MCF 10A (cell line): ENCODE measurements at regions not wholly inside any gene's neighbourhood (a gene's known extent, or its start where the extent isn't known, plus 50 kb on each side); places are given as distances from the start of the nearest gene placed in this dataset.

Experiments
- BruUV-seq: library from RNA; stranded (reverse); fragments of 400-500 nt; replicated peaks from 2 replicates; lab custom pipeline; 2021; lab: Mats Ljungman, UMichigan
- CTCF ChIA-PET: fragments of 300-600 bp; sonication (Branson Sonifier 250); formaldehyde crosslinking; extraction: SDS; loops from one replicate; lab custom pipeline; 2021; ENCODE audit warnings: antibody characterized with exemption, inconsistent platforms; lab: Yijun Ruan, JAX
- POLR2A ChIA-PET: fragments of 300-600, 350-650 bp; sonication (Branson Sonifier 250); formaldehyde crosslinking; extraction: SDS; loops from one replicate; lab custom pipeline; 2020; ENCODE audit warnings: antibody characterized with exemption, inconsistent platforms; lab: Yijun Ruan, JAX
- DNase-seq: peaks from one replicate; pipeline ENCODE4 v3.0.0-alpha.2; 2018; ENCODE audit not compliant: unreplicated experiment
- H3K27ac Mint-ChIP-seq: one replicate; pipeline ENCODE4 v1.8.0; 2022; ENCODE audit warnings: mild to moderate bottlenecking, low read depth, mixed read lengths; ENCODE audit not compliant: unreplicated experiment
- H3K27me3 Mint-ChIP-seq: one replicate; pipeline ENCODE4 v1.8.0; 2022; ENCODE audit warnings: mixed read lengths; ENCODE audit not compliant: insufficient read depth, unreplicated experiment
- H3K36me3 Mint-ChIP-seq: one replicate; pipeline ENCODE4 v1.8.0; 2022; ENCODE audit warnings: mild to moderate bottlenecking, moderate library complexity, mixed read lengths; ENCODE audit not compliant: insufficient read depth, unreplicated experiment
- H3K4me1 Mint-ChIP-seq: one replicate; pipeline ENCODE4 v1.8.0; 2022; ENCODE audit warnings: mixed read lengths; ENCODE audit not compliant: insufficient read depth, unreplicated experiment
- H3K4me3 Mint-ChIP-seq: one replicate; pipeline ENCODE4 v1.8.0; 2022; ENCODE audit warnings: mild to moderate bottlenecking, moderate library complexity, mixed read lengths; ENCODE audit not compliant: unreplicated experiment
- H3K9me3 Mint-ChIP-seq: one replicate; pipeline ENCODE4 v1.8.0; 2022; ENCODE audit warnings: mixed read lengths; ENCODE audit not compliant: unreplicated experiment
- intact Hi-C: fragments of 100-400 bp; cut with micrococcal nuclease; formaldehyde crosslinking; loops from 2 replicates; pipeline ENCODE4 v1.14.1; 2022
- TF ChIP-seq, protein P1 (sequence below): fragments of 200-600 bp; IDR thresholded peaks from one replicate; pipeline ENCODE4 v1.8.0; 2022; ENCODE audit warnings: antibody characterized with exemption, mild to moderate bottlenecking; ENCODE audit not compliant: unreplicated experiment

- Mint-ChIP-seq H3K4me1 (no peaks in the 10 kb centered on the region), H3K27me3 (peaks cover 21% of the 10 kb centered on the region), H3K36me3 (no peaks in the 10 kb centered on the region), H3K9me3 (peaks cover 8% of the 10 kb centered on the region), H3K4me3 (no peak overlapping the region), H3K27ac (no peak overlapping the region)
- POLR2A ChIA-PET: no interaction called here
- BruUV-seq: no TSS peak
- TF ChIP-seq, protein P1, sequence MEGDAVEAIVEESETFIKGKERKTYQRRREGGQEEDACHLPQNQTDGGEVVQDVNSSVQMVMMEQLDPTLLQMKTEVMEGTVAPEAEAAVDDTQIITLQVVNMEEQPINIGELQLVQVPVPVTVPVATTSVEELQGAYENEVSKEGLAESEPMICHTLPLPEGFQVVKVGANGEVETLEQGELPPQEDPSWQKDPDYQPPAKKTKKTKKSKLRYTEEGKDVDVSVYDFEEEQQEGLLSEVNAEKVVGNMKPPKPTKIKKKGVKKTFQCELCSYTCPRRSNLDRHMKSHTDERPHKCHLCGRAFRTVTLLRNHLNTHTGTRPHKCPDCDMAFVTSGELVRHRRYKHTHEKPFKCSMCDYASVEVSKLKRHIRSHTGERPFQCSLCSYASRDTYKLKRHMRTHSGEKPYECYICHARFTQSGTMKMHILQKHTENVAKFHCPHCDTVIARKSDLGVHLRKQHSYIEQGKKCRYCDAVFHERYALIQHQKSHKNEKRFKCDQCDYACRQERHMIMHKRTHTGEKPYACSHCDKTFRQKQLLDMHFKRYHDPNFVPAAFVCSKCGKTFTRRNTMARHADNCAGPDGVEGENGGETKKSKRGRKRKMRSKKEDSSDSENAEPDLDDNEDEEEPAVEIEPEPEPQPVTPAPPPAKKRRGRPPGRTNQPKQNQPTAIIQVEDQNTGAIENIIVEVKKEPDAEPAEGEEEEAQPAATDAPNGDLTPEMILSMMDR: no peak
- DNase-seq: no peak
- intact Hi-C loops: no loop called here
- CTCF ChIA-PET: interaction anchor here (0.5 to 0.9 kb wide), 3 partner anchors 11 to 70 kb away, joined by 3 read pairs; no protein-coding TSS in a partner anchor
Measured at GRCh38 chr2:119104414-119104813, 54.1 kb downstream of the C1QL2 start.

DNA sequence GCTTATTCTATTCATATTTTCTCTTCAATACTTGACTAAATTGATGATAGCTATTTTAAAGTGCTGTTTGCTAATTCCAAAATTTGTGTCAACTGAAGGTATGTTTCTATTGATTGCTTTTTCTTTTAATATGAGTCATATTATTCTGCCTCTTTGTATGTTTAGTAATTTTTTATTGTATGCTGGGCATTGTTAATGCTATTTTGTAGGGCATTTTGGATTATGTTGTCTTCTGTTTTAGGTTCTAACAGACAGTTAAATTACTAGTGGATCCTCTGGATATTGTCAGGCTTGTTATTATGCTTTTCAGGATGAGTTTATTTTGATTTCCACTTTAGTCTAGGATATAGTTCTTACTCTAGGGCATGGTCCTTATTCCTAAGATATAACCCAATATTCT, 55.6 kb downstream of the C1QL2 start:
- Mint-ChIP-seq H3K27ac (no peak overlapping the region), H3K9me3 (peaks cover 16% of the 10 kb centered on the region), H3K36me3 (no peaks in the 10 kb centered on the region), H3K4me1 (no peaks in the 10 kb centered on the region), H3K27me3 (peaks cover 32% of the 10 kb centered on the region), H3K4me3 (no peak overlapping the region)
- DNase-seq: no peak
- TF ChIP-seq, protein P1: no peak
- ChIA-PET CTCF (no interaction called here), POLR2A (no interaction called here)
- BruUV-seq: no TSS peak
- intact Hi-C loops: no loop called here

DNA sequence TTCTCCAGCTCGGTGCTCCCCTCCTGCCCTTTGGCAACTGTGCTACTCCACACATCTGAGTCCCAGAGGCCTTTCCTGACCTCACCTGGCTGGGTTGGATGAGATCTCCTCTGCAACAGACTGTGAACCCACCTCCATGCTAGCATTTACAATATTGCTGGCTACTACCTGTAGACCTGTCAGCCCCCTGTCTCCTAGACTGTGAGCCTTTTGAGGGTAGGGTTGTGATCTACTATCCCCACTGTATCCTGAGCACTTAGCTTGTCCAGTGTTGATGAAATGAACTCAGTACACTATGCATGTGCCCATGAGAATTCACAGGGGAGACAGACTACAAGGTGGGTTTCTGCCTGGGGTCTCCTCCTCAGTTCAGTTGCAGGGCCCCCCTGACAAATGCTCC, 70.1 kb downstream of the C1QL2 start:
- no peaks in the 10 kb centered on the region for H3K9me3 Mint-ChIP-seq
- intact Hi-C loops: no loop called here

DNA sequence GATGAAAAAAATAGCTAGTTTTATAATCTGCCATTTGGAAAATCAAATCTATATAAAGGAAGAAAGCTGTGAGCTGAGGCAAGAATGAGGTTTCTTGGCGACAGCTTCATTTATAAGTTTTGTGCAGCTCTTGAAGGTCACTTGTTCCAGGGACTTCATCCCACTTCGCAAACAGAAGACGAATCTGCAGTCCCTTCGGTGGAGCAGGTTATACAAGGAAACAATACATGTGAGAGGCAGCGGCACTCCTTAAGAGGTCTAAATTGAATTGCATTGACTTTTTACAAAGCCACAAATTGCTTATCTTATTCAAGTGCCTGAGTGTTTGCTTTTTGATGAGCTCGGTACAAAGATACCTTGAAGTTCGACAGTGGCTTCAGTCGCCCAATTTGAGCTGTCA, 72.2 kb downstream of the C1QL2 start:
- CTCF ChIA-PET: interaction anchor here (0.6 to 1.0 kb wide), 4 partner anchors 15 to 205 kb away, joined by 3 to 4 read pairs (median 4); no protein-coding TSS in a partner anchor
- intact Hi-C loops: no loop called here
- TF ChIP-seq, protein P1: no peak

More for the DNA sequence above, 70.1 kb downstream of the C1QL2 start:
- no peak overlapping the region for H3K27ac Mint-ChIP-seq
- H3K27me3 Mint-ChIP-seq: peaks cover 12% of the 10 kb centered on the region
- no TSS peak for BruUV-seq
- TF ChIP-seq, protein P1: no peak
- POLR2A ChIA-PET: no interaction called here
- no peaks in the 10 kb centered on the region for H3K4me1 Mint-ChIP-seq
- CTCF ChIA-PET: interaction anchor here (0.7 kb wide), 1 partner anchor 12 kb away, joined by 4 read pairs; no protein-coding TSS in a partner anchor
- DNase-seq: no peak
- H3K4me3 Mint-ChIP-seq: no peak overlapping the region
- H3K36me3 Mint-ChIP-seq: no peaks in the 10 kb centered on the region

More for the DNA sequence above, 72.2 kb downstream of the C1QL2 start:
- H3K9me3 Mint-ChIP-seq: no peaks in the 10 kb centered on the region
- H3K4me1 Mint-ChIP-seq: no peaks in the 10 kb centered on the region
- DNase-seq: no peak
- peaks cover 20% of the 10 kb centered on the region for H3K27me3 Mint-ChIP-seq
- no TSS peak for BruUV-seq
- no peak overlapping the region for H3K4me3 Mint-ChIP-seq
- POLR2A ChIA-PET: interaction anchor here (0.7 kb wide), 1 partner anchor 356 kb away, joined by 4 read pairs; no protein-coding TSS in a partner anchor
- no peaks in the 10 kb centered on the region for H3K36me3 Mint-ChIP-seq
- no peak overlapping the region for H3K27ac Mint-ChIP-seq
